HG03457 (cell line): ENCODE measurements at regions not wholly inside any gene's neighbourhood (a gene's known extent, or its start where the extent isn't known, plus 50 kb on each side); places are given as distances from the start of the nearest gene placed in this dataset.
"Not testable (repeated sequence)": the region's sequence is repeated elsewhere in the genome, so short reads cannot be mapped to it uniquely, and the experiment has no call there.

Experiments used
- ATAC-seq: cut with Tn5 transposase; IDR thresholded peaks from one replicate; pipeline ENCODE4 v1.9.1; 2021; ENCODE audit warnings: moderate number of reproducible peaks; ENCODE audit not compliant: unreplicated experiment

DNA sequence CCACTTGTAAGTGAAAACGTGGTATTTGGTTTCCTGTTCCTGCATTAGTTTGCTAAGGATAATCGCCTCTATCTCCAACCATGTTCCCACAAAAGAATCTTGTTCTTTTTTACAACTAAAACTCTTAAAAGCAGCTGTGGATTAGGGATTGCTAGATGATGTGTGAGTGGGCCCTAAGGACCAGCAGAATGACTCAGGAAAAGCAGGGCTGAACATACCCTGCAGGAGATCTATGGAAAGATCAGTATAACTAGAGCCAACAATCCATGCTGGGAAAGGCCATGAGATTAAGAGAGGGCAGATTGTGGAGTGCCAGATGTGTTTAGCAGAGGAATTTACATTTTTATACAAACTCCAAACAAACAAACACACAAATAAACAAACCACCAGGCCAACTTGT lies 128.4 kb upstream of the TMEM164 start:
- no peak for ATAC-seq

DNA sequence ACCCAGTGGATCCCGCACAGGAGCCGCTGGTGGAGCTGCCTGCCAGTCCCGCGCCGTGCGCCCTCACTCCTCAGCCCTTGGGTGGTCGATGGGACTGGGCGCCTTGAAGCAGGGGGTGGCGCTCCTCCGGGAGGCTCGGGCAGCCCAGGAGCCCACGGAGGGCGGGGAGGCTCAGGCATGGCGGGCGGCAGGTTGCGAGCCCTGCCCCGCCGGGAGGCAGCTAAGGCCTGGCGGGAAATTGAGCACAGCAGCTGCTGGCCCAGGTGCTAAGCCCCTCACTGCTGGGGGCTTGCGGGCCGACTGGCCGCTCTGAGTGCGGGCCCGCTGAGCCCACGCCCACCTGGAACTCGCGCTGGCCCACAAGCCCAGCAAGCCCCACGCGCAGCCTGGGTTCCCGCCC lies 127.1 kb upstream of the TMEM164 start:
- ATAC-seq = no peak

- no peak for ATAC-seq
These were observed 124.7 kb upstream of the TMEM164 start for GRCh38 chrX:109878236-109878635.

DNA sequence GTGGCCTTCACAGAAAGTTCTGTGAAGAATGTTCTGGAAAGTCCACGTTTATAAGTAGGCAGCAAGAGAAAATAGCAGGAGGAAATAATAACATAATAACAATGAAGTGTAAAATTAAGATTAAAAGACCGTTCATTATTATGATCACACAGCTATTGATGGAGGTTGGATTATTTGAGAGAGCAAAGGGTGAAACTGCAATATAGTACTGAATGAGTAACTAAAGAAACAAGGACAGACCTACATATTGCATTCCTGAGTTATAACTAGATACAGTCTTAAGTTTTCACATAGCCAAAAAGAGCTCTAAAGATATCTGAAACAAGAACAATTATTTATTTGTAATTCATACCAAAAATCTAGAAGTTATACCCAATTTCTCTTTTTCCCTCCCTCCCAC lies 122.9 kb upstream of the TMEM164 start:
- no peak for ATAC-seq

- no peak for ATAC-seq
These were observed 122.3 kb upstream of the TMEM164 start for GRCh38 chrX:109880629-109881028.

GRCh38 chrX:109886122-109886761 lies 116.7 kb upstream of the TMEM164 start:
- no peak for ATAC-seq

- ATAC-seq = no peak
These were observed 113.5 kb upstream of the TMEM164 start for GRCh38 chrX:109889289-109890006.

GRCh38 chrX:109890300-109890699 lies 112.6 kb upstream of the TMEM164 start:
- ATAC-seq = no peak

DNA sequence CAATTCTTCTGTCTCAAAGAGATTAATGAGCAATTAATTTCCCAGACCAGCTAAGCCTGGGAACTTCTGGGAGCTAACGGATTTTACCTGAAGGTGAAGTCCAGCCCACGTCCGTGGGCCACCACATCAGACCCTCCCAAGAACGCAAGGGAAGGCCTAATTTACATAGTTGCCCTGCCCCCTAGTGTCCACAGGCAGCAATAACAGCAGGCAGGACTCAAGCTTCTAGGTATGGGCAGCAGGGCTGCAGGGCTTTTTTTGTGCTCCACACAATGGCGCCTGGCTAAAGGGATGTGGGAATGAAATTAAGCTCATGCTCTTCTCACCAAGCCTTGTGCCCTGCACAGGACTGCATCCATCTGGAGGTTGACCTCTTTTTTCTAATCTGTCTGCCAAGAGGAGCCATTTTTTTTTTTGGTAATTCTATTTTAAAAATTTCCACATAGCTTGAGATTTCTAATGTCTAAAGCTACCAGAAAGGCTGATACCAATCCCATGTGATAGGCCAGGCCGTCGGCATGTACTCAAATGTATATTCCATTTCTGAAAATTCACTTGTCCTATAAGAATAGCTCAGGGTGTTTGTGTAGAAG lies 111.9 kb upstream of the TMEM164 start:
- no peak for ATAC-seq

DNA sequence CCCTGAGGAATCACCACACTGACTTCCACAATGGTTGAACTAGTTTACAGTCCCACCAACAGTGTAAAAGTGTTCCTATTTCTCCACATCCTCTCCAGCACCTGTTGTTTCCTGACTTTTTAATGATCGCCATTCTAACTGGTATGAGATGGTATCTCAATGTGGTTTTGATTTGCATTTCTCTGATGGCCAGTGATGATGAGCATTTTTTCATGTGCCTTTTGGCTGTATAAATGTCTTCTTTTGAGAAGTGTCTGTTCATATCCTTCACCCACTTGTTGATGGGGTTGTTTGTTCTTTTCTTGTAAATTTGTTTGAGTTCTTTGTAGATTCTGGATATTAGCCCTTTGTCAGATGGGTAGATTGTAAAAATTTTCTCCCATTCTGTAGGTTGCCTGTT lies 106.9 kb upstream of the TMEM164 start:
- ATAC-seq = not testable (repeated sequence)

GRCh38 chrX:109902665-109903064 lies 100.2 kb upstream of the TMEM164 start:
- no peak for ATAC-seq

- no peak for ATAC-seq
These were observed 91.9 kb upstream of the TMEM164 start for GRCh38 chrX:109911046-109911445.

DNA sequence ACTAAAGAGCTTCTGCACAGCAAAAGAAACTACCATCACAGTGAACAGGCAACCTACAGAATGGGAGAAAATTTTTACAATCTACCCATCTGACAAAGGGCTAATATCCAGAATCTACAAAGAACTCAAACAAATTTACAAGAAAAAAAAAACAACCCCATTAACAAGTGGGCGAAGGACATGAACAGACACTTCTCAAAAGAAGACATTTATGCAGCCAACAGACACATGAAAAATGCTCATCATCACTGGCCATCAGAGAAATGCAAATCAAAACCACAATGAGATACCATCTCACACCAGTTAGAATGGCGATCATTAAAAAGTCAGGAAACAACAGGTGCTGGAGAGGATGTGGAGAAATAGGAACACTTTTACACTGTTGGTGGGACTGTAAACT lies 89.9 kb upstream of the TMEM164 start:
- not testable (repeated sequence) for ATAC-seq

DNA sequence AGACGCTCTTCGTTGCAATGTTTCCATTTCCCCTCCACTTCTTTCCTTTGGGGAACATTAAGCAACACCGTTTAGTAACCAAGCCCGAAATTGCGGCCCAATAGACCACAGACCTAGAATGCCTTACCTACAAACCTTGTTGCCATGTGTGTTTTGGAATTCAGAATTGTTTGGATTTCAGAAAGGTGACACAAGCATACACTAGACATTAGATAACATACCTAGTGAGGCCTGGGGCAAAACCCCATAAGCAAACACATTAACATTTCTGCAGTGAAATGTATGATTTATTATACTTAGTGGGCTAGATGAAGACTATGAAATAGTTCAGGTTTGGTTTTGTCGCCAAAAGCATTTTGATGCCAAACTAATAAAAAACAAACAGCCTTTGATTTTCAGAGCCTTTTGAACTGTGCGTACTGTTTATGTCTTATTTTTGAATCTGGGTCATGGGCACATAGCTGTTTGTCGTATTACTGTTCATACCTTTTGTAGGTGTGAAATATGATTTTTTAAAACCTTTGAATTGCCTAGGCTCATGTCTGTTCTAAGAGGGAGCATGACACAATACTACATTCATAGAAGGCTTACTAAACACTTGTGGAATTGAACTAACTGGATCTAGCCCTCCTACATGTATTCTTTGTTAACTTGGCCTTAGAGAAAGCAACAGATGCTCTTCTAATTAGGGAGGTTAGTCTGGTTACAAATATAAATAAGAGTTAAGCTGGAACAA lies 88.6 kb upstream of the TMEM164 start:
- no peak for ATAC-seq

DNA sequence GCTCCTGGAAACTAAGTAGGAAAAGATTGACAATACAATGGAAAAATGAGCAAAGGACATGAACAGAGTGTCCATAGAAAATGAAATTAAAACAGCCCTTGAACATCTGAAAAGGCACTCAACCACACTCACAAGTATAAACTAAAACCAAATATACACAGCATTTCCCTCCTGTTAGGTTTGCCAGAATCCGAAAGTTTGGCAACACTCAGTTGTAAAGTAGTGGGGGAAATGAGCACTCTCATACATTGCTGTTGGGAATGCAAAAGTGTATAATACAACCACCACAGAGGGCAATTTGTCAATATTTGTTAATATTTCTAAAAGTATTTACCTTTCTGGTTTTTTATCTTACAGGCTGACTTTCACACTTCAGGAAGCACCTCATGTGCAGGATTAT lies 84.2 kb upstream of the TMEM164 start:
- no peak for ATAC-seq

DNA sequence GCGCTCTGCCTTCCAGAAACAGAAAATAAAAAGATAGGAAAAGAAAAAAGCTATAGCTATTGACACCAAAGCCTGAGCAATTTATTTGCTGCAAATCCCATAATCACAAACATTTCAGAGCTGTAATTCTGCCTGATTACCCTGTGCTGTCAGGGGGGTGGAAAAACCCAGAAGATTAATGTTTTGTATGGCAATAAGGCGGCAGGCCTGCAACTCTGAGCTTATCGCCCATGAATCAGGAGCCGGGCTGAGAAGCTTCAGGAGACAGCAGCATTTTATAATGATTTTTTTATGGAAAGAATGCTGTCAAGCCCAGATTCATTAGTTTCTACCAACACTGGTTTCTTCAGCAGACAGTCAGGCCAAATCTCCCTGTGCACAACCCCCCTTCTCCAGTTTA lies 82.6 kb upstream of the TMEM164 start:
- ATAC-seq = no peak

GRCh38 chrX:109920868-109921267 lies 82.0 kb upstream of the TMEM164 start:
- ATAC-seq = no peak

GRCh38 chrX:109922190-109922589 lies 80.7 kb upstream of the TMEM164 start:
- ATAC-seq = no peak

DNA sequence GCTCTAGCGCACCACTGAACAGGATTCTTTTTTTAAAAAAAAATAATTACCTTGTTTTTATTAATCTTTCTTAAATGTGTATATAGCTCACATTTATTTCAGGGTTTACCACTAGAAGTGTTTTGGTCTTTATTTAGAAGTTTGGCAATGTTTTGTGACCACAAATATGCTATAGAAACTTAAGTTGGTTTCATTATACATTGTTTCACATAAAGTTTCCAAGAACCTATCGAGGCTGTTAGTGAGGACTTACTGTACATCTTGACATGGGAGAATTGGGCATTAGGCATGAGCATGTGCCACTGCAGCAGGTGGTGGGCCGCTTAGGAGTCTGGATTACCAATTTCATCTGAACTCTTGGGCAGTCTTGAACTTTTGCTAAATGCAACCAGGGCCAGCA lies 77.9 kb upstream of the TMEM164 start:
- not testable (repeated sequence) for ATAC-seq

GRCh38 chrX:109925656-109926055 lies 77.3 kb upstream of the TMEM164 start:
- ATAC-seq = no peak

- ATAC-seq = no peak
These were observed 76.8 kb upstream of the TMEM164 start for GRCh38 chrX:109926118-109926517.
